ENCODE measurements at regions not wholly inside any gene's neighbourhood (a gene's known extent, or its start where the extent isn't known, plus 50 kb on each side); places are given as distances from the start of the nearest gene placed in this dataset.

GRCh38 chr13:107669391-107669993 lies 545.8 kb downstream of the LIG4 start:
- TF ChIP-seq CTCF (IDR thresholded peaks at IDR 0.05), result no peak
- no peak for TF ChIP-seq POLR2A (IDR thresholded peaks at IDR 0.05)
